ENCODE measurements at regions not wholly inside any gene's neighbourhood (a gene's known extent, or its start where the extent isn't known, plus 50 kb on each side); places are given as distances from the start of the nearest gene placed in this dataset.

GRCh38 chr4:151573474-151573873 lies 164.5 kb downstream of the FHIP1A start:
- no peak overlapping the region for H3K4me2 ChIP-seq (ENCODE audit: low read length)
- FAIRE-seq (no peak), DNase-seq (ENCODE audit: low read depth) (no peak)
- no peak overlapping the region for H3K9ac ChIP-seq (ENCODE audit: low read length)
- no peaks in the 10 kb centered on the region for H3K36me3 ChIP-seq (ENCODE audit: insufficient read depth, low read length)
- no peak overlapping the region for H2AFZ ChIP-seq (ENCODE audit: low read depth, low read length)
- no peak overlapping the region for H3K27ac ChIP-seq (ENCODE audit: low read depth, low read length)
- H3K79me2 ChIP-seq (ENCODE audit: insufficient read depth, low read length), result no peaks in the 10 kb centered on the region
- no peaks in the 10 kb centered on the region for H3K27me3 Mint-ChIP-seq (ENCODE audit: low read depth, unreplicated experiment)
- TF ChIP-seq EZH2 (IDR thresholded peaks at IDR 0.05; ENCODE audit: insufficient read depth, low read length) (no peak), CTCF (IDR thresholded peaks at IDR 0.05; ENCODE audit: insufficient read depth, low read depth, low read length) (no peak)
- no peak overlapping the region for H3K4me3 ChIP-seq (ENCODE audit: insufficient read depth, low read depth, low read length)
- H3K27ac Mint-ChIP-seq (ENCODE audit: unreplicated experiment), result no peak overlapping the region
- no peaks in the 10 kb centered on the region for H3K9me3 Mint-ChIP-seq (ENCODE audit: unreplicated experiment)
- no peak overlapping the region for H3K4me3 Mint-ChIP-seq (ENCODE audit: unreplicated experiment)
- H3K4me1 Mint-ChIP-seq (ENCODE audit: low read depth, unreplicated experiment), result peaks cover 4% of the 10 kb centered on the region
- H3K27me3 ChIP-seq (ENCODE audit: insufficient read depth, low read length), result no peaks in the 10 kb centered on the region
- H3K36me3 Mint-ChIP-seq (ENCODE audit: low read depth, unreplicated experiment), result no peaks in the 10 kb centered on the region
- H3K4me1 ChIP-seq (ENCODE audit: insufficient read depth, low read length), result no peaks in the 10 kb centered on the region
- no peaks in the 10 kb centered on the region for H3K9me3 ChIP-seq (ENCODE audit: insufficient read depth, low read depth, low read length)
- H4K20me1 ChIP-seq (ENCODE audit: insufficient read depth, low read length), result no peaks in the 10 kb centered on the region

DNA sequence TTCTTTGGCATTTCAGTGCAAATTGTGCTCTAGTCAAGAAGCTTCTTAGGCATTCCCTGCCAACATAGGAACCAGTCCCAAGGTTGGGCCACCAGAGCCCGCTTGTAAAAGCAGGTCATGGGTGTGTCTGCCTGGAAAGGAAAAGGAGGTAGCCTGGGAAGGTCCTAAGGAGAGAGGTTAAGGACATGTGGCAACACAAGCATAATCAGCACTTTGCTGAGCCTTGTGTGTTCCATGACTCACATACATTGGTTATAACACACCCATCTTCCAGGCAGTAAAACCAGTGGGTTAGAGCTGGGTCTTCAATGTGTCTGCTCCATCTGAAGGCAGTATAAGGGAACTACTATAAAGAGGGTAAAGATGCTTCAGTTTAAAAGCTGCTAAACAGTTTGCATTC lies 165.0 kb downstream of the FHIP1A start:
- H4K20me1 ChIP-seq (ENCODE audit: insufficient read depth, low read length), result no peaks in the 10 kb centered on the region
- H3K36me3 Mint-ChIP-seq (ENCODE audit: low read depth, unreplicated experiment), result no peaks in the 10 kb centered on the region
- H3K27ac ChIP-seq (ENCODE audit: low read depth, low read length), result no peak overlapping the region
- DNase-seq (ENCODE audit: low read depth), result no peak
- H3K36me3 ChIP-seq (ENCODE audit: insufficient read depth, low read length), result no peaks in the 10 kb centered on the region
- H3K9me3 ChIP-seq (ENCODE audit: insufficient read depth, low read depth, low read length), result no peaks in the 10 kb centered on the region
- H2AFZ ChIP-seq (ENCODE audit: low read depth, low read length), result no peak overlapping the region
- H3K9ac ChIP-seq (ENCODE audit: low read length), result no peak overlapping the region
- H3K9me3 Mint-ChIP-seq (ENCODE audit: unreplicated experiment), result no peaks in the 10 kb centered on the region
- H3K27me3 ChIP-seq (ENCODE audit: insufficient read depth, low read length), result no peaks in the 10 kb centered on the region
- H3K27me3 Mint-ChIP-seq (ENCODE audit: low read depth, unreplicated experiment), result no peaks in the 10 kb centered on the region
- no peak overlapping the region for H3K4me2 ChIP-seq (ENCODE audit: low read length)
- H3K4me1 ChIP-seq (ENCODE audit: insufficient read depth, low read length), result no peaks in the 10 kb centered on the region
- H3K27ac Mint-ChIP-seq (ENCODE audit: unreplicated experiment), result no peak overlapping the region
- peaks cover 4% of the 10 kb centered on the region for H3K4me1 Mint-ChIP-seq (ENCODE audit: low read depth, unreplicated experiment)
- no peak overlapping the region for H3K4me3 ChIP-seq (ENCODE audit: insufficient read depth, low read depth, low read length)
- no peak overlapping the region for H3K4me3 Mint-ChIP-seq (ENCODE audit: unreplicated experiment)
- H3K79me2 ChIP-seq (ENCODE audit: insufficient read depth, low read length), result no peaks in the 10 kb centered on the region
- no peak for FAIRE-seq
- TF ChIP-seq EZH2 (IDR thresholded peaks at IDR 0.05; ENCODE audit: insufficient read depth, low read length), result no peak
- no peak for TF ChIP-seq CTCF (IDR thresholded peaks at IDR 0.05; ENCODE audit: insufficient read depth, low read depth, low read length)

DNA sequence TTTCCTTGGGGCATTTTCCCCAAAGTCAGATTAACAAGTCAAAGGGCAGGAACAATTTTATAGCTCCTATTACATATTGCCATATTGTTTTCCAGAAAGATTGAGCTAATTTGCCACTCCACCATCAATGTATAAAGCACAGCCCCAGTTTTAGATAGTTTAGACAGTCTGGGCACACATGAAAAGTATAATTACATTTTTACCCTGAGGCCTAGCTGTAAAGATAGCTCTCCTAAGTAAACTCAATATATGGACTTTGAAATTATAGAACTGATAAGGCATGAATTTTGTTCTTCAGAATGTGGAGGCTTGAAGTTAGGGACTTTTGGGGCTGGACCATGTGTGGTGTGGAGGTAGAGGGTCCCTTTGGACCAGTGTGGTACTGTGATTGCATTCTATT lies 166.0 kb downstream of the FHIP1A start:
- H3K9ac ChIP-seq (ENCODE audit: low read length), result no peak overlapping the region
- no peak overlapping the region for H3K27ac Mint-ChIP-seq (ENCODE audit: unreplicated experiment)
- no peaks in the 10 kb centered on the region for H3K9me3 Mint-ChIP-seq (ENCODE audit: unreplicated experiment)
- H3K4me1 ChIP-seq (ENCODE audit: insufficient read depth, low read length), result no peaks in the 10 kb centered on the region
- no peaks in the 10 kb centered on the region for H3K27me3 Mint-ChIP-seq (ENCODE audit: low read depth, unreplicated experiment)
- FAIRE-seq (no peak), DNase-seq (ENCODE audit: low read depth) (no peak)
- H3K36me3 Mint-ChIP-seq (ENCODE audit: low read depth, unreplicated experiment), result no peaks in the 10 kb centered on the region
- H2AFZ ChIP-seq (ENCODE audit: low read depth, low read length), result no peak overlapping the region
- no peaks in the 10 kb centered on the region for H3K36me3 ChIP-seq (ENCODE audit: insufficient read depth, low read length)
- H3K9me3 ChIP-seq (ENCODE audit: insufficient read depth, low read depth, low read length), result no peaks in the 10 kb centered on the region
- H3K27ac ChIP-seq (ENCODE audit: low read depth, low read length), result no peak overlapping the region
- no peaks in the 10 kb centered on the region for H3K27me3 ChIP-seq (ENCODE audit: insufficient read depth, low read length)
- no peaks in the 10 kb centered on the region for H3K79me2 ChIP-seq (ENCODE audit: insufficient read depth, low read length)
- no peak overlapping the region for H3K4me3 Mint-ChIP-seq (ENCODE audit: unreplicated experiment)
- no peak overlapping the region for H3K4me3 ChIP-seq (ENCODE audit: insufficient read depth, low read depth, low read length)
- H3K4me1 Mint-ChIP-seq (ENCODE audit: low read depth, unreplicated experiment), result peaks cover 4% of the 10 kb centered on the region
- no peak for TF ChIP-seq EZH2 (IDR thresholded peaks at IDR 0.05; ENCODE audit: insufficient read depth, low read length)
- no peak for TF ChIP-seq CTCF (IDR thresholded peaks at IDR 0.05; ENCODE audit: insufficient read depth, low read depth, low read length)
- H3K4me2 ChIP-seq (ENCODE audit: low read length), result no peak overlapping the region
- H4K20me1 ChIP-seq (ENCODE audit: insufficient read depth, low read length), result no peaks in the 10 kb centered on the region

All from astrocyte (in vitro differentiated cells and primary cell).